ENCODE measurements at regions not wholly inside any gene's neighbourhood (a gene's known extent, or its start where the extent isn't known, plus 50 kb on each side); places are given as distances from the start of the nearest gene placed in this dataset.

- WGBS, 3 donors: 72 to 82% (median 76%) methylated on average over 4 of the region's 4 CpGs
- TF ChIP-seq POLR2A (IDR thresholded peaks at IDR 0.05) (no peak), EP300 (IDR thresholded peaks at IDR 0.05) (no peak), CTCF (IDR thresholded peaks at IDR 0.05) (no peak)
- Histone ChIP-seq H3K27ac (no peak overlapping the region), H3K4me1 (ENCODE audit: insufficient read depth) (no peaks in the 10 kb centered on the region), H3K27me3 (no peaks in the 10 kb centered on the region), H3K36me3 (no peaks in the 10 kb centered on the region), H3K4me3 (no peak overlapping the region), H3K9me3 (no peaks in the 10 kb centered on the region)
- intact Hi-C loops (cut with DNase I): no loop called here
- DNase-seq: no peak
These were observed 90.0 kb downstream of the GATA3 start for GRCh38 chr10:8144496-8144895.

- H3K4me3 ChIP-seq: no peak overlapping the region
- 53 to 64% (median 56%) methylated on average over 9 of the region's 9 CpGs for WGBS, 3 donors
- no peaks in the 10 kb centered on the region for H3K4me1 ChIP-seq (ENCODE audit: insufficient read depth)
- DNase-seq: no peak
- no peaks in the 10 kb centered on the region for H3K36me3 ChIP-seq
- TF ChIP-seq POLR2A (IDR thresholded peaks at IDR 0.05) (no peak), CTCF (IDR thresholded peaks at IDR 0.05) (no peak), EP300 (IDR thresholded peaks at IDR 0.05) (no peak)
- no peaks in the 10 kb centered on the region for H3K27me3 ChIP-seq
- intact Hi-C loops (cut with DNase I): no loop called here
- H3K27ac ChIP-seq: no peak overlapping the region
- no peaks in the 10 kb centered on the region for H3K9me3 ChIP-seq
These were observed 92.2 kb downstream of the GATA3 start for GRCh38 chr10:8146650-8147049.

GRCh38 chr10:8149991-8150390 is 95.5 kb downstream of the GATA3 start:
- WGBS, 3 donors: 85 to 95% (median 90%) methylated on average over 12 of the region's 12 CpGs
- TF ChIP-seq CTCF (IDR thresholded peaks at IDR 0.05): no peak
- no peak for TF ChIP-seq EP300 (IDR thresholded peaks at IDR 0.05)
- TF ChIP-seq POLR2A (IDR thresholded peaks at IDR 0.05): no peak
- intact Hi-C loops (cut with DNase I): no loop called here

GRCh38 chr10:8150401-8150905 is 96.0 kb downstream of the GATA3 start:
- H3K9me3 ChIP-seq: no peaks in the 10 kb centered on the region
- H3K27me3 ChIP-seq: no peaks in the 10 kb centered on the region
- H3K4me1 ChIP-seq (ENCODE audit: insufficient read depth): no peaks in the 10 kb centered on the region
- 36 to 57% (median 42%) methylated on average over 7 of the region's 7 CpGs for WGBS, 3 donors
- DNase-seq: no peak
- no peak overlapping the region for H3K27ac ChIP-seq
- intact Hi-C loops (cut with DNase I): no loop called here
- H3K36me3 ChIP-seq: no peaks in the 10 kb centered on the region
- no peak for TF ChIP-seq EP300 (IDR thresholded peaks at IDR 0.05)
- TF ChIP-seq CTCF (IDR thresholded peaks at IDR 0.05): no peak
- no peak for TF ChIP-seq POLR2A (IDR thresholded peaks at IDR 0.05)
- no peak overlapping the region for H3K4me3 ChIP-seq

More at GRCh38 chr10:8149991-8150390, 95.5 kb downstream of the GATA3 start:
- DNase-seq: no peak
- H3K36me3 ChIP-seq: no peaks in the 10 kb centered on the region
- H3K4me3 ChIP-seq: no peak overlapping the region
- no peaks in the 10 kb centered on the region for H3K9me3 ChIP-seq
- no peak overlapping the region for H3K27ac ChIP-seq
- H3K4me1 ChIP-seq (ENCODE audit: insufficient read depth): no peaks in the 10 kb centered on the region
- no peaks in the 10 kb centered on the region for H3K27me3 ChIP-seq
